MV-4-11 (cell line): ENCODE measurements at regions not wholly inside any gene's neighbourhood (a gene's known extent, or its start where the extent isn't known, plus 50 kb on each side); places are given as distances from the start of the nearest gene placed in this dataset.

Experiments
- DNase-seq: peaks from one replicate; lab custom pipeline; 2025; lab: John Stamatoyannopoulos, UW

GRCh38 chr4:104964410-104965175, 182.1 kb upstream of the TET2 start:
- DNase-seq = peak; percentile 1

GRCh38 chr4:104966349-104967033, 180.2 kb upstream of the TET2 start:
- peak; percentile 95 for DNase-seq

GRCh38 chr4:104967034-104967401, 179.7 kb upstream of the TET2 start:
- no peak for DNase-seq

GRCh38 chr4:104969394-104970082, 177.1 kb upstream of the TET2 start:
- no peak for DNase-seq

GRCh38 chr4:104971462-104971861, 175.2 kb upstream of the TET2 start:
- DNase-seq = no peak

- no peak for DNase-seq
These were observed 173.0 kb upstream of the TET2 start for GRCh38 chr4:104973708-104974107.

- DNase-seq = no peak
These were observed 171.1 kb upstream of the TET2 start for GRCh38 chr4:104975617-104976016.

GRCh38 chr4:104976262-104976661, 170.4 kb upstream of the TET2 start:
- DNase-seq = peak; percentile 70

GRCh38 chr4:104979083-104979760, 167.5 kb upstream of the TET2 start:
- DNase-seq = peak; percentile 26

- no peak for DNase-seq
These were observed 163.0 kb upstream of the TET2 start for GRCh38 chr4:104983615-104984179.

GRCh38 chr4:104986306-104986705, 160.4 kb upstream of the TET2 start:
- DNase-seq = no peak

GRCh38 chr4:104989371-104989770, 157.3 kb upstream of the TET2 start:
- no peak for DNase-seq

GRCh38 chr4:105002278-105002677, 144.4 kb upstream of the TET2 start:
- DNase-seq = no peak

- peak; percentile 31 for DNase-seq
These were observed 132.4 kb upstream of the TET2 start for GRCh38 chr4:105014234-105014633.

GRCh38 chr4:105014635-105015034, 132.0 kb upstream of the TET2 start:
- peak; percentile 90 for DNase-seq

- DNase-seq = no peak
These were observed 130.9 kb upstream of the TET2 start for GRCh38 chr4:105015750-105016149.

- peak; percentile 58 for DNase-seq
These were observed 123.6 kb upstream of the TET2 start for GRCh38 chr4:105022811-105023667.

GRCh38 chr4:105023668-105024055, 123.0 kb upstream of the TET2 start:
- no peak for DNase-seq

- DNase-seq = no peak
These were observed 121.2 kb upstream of the TET2 start for GRCh38 chr4:105025263-105026017.

GRCh38 chr4:105036991-105037390, 109.7 kb upstream of the TET2 start:
- DNase-seq = no peak
